Activated CD8-positive, alpha-beta memory T cell treated with anti-CD3 and anti-CD28 coated beads for 24 hours (primary cell): ENCODE measurements at regions not wholly inside any gene's neighbourhood (a gene's known extent, or its start where the extent isn't known, plus 50 kb on each side); places are given as distances from the start of the nearest gene placed in this dataset.
"Not testable (repeated sequence)": the region's sequence is repeated elsewhere in the genome, so short reads cannot be mapped to it uniquely, and the experiment has no call there.

Experiments used
- DNase-seq: peaks from one replicate; pipeline ENCODE4 v3.0.0-alpha.2; 2020

- no peak for DNase-seq
These were observed 104.6 kb upstream of the KLF13 start for GRCh38 chr15:31221936-31222515.

GRCh38 chr15:31222773-31223341 lies 103.8 kb upstream of the KLF13 start:
- no peak for DNase-seq

- DNase-seq, result no peak
These were observed 102.9 kb upstream of the KLF13 start for GRCh38 chr15:31223478-31224350.

GRCh38 chr15:31224661-31225060 lies 102.0 kb upstream of the KLF13 start:
- DNase-seq, result not testable (repeated sequence)

- no peak for DNase-seq
These were observed 101.2 kb upstream of the KLF13 start for GRCh38 chr15:31225356-31225955.

- DNase-seq, result no peak
These were observed 100.6 kb upstream of the KLF13 start for GRCh38 chr15:31226021-31226420.

- DNase-seq, result no peak
These were observed 99.4 kb upstream of the KLF13 start for GRCh38 chr15:31227235-31227634.

GRCh38 chr15:31228011-31228484 lies 98.6 kb upstream of the KLF13 start:
- DNase-seq, result no peak

- no peak for DNase-seq
These were observed 97.4 kb upstream of the KLF13 start for GRCh38 chr15:31228980-31229826.

- DNase-seq, result no peak
These were observed 95.8 kb upstream of the KLF13 start for GRCh38 chr15:31230630-31231485.

- no peak for DNase-seq
These were observed 91.8 kb upstream of the KLF13 start for GRCh38 chr15:31234815-31235214.

GRCh38 chr15:31235311-31236183 lies 91.1 kb upstream of the KLF13 start:
- DNase-seq, result no peak

GRCh38 chr15:31236184-31237042 lies 90.2 kb upstream of the KLF13 start:
- no peak for DNase-seq

- DNase-seq, result no peak
These were observed 89.7 kb upstream of the KLF13 start for GRCh38 chr15:31237043-31237324.

GRCh38 chr15:31238906-31239305 lies 87.7 kb upstream of the KLF13 start:
- no peak for DNase-seq

- DNase-seq, result no peak
These were observed 87.2 kb upstream of the KLF13 start for GRCh38 chr15:31239409-31239808.

GRCh38 chr15:31241888-31242522 lies 84.6 kb upstream of the KLF13 start:
- DNase-seq, result no peak

GRCh38 chr15:31243895-31244294 lies 82.7 kb upstream of the KLF13 start:
- no peak for DNase-seq

- no peak for DNase-seq
These were observed 81.4 kb upstream of the KLF13 start for GRCh38 chr15:31245135-31245689.
